H1 (cell line): ENCODE measurements at regions not wholly inside any gene's neighbourhood (a gene's known extent, or its start where the extent isn't known, plus 50 kb on each side); places are given as distances from the start of the nearest gene placed in this dataset.

Experiments
- CTCF ChIA-PET: fragments of 300-600 bp; sonication (Branson Sonifier 250); formaldehyde crosslinking; loops from one replicate; lab custom pipeline; 2021; ENCODE audit not compliant: partially characterized antibody; lab: Charles Lee
- POLR2A ChIA-PET: fragments of 300-600 bp; sonication (Branson Sonifier 250); formaldehyde crosslinking; loops from one replicate; lab custom pipeline; 2021; ENCODE audit warnings: inconsistent platforms; ENCODE audit not compliant: partially characterized antibody; lab: Charles Lee
- DNase-seq, 2 experiments: peaks; one replicate each; pipeline versions ENCODE4 v3.0.0 to v3.0.0-alpha.2; 2010 to 2022; ENCODE audit warnings: low spot score in 2 of 2, low read depth in 1 of 2, mixed read lengths in 1 of 2
- FAIRE-seq: peaks from 2 replicates; lab custom pipeline; 2011; peaks lifted over from hg19 to GRCh38; lab: Jason Lieb, UNC
- H2AFZ ChIP-seq: 2 replicates; pipeline ENCODE4 v1.8.1; 2012; ENCODE audit warnings: low read length, inconsistent platforms
- H2AK5ac ChIP-seq: 2 replicates; pipeline ENCODE4 v1.6.1; 2013; ENCODE audit warnings: low read depth, low read length
- H2BK120ac ChIP-seq: replicated peaks from 2 replicates; pipeline ENCODE3; 2013; ENCODE audit warnings: low read depth, low read length, inconsistent platforms
- H2BK12ac ChIP-seq: 2 replicates; pipeline ENCODE4 v1.6.1; 2013; ENCODE audit warnings: low read depth, low read length
- H2BK15ac ChIP-seq: 2 replicates; pipeline ENCODE4 v1.6.1; 2013; ENCODE audit warnings: low read length
- H2BK20ac ChIP-seq: 2 replicates; pipeline ENCODE4 v1.6.1; 2013; ENCODE audit warnings: low read length
- H2BK5ac ChIP-seq: 2 replicates; pipeline ENCODE4 v1.6.1; 2013; ENCODE audit warnings: low read depth, low read length
- H3K14ac ChIP-seq: 2 replicates; pipeline ENCODE4 v1.6.1; 2013; ENCODE audit warnings: inconsistent platforms; ENCODE audit not compliant: insufficient read length
- H3K18ac ChIP-seq: 2 replicates; pipeline ENCODE4 v1.6.1; 2013; ENCODE audit warnings: low read length; ENCODE audit errors: extremely low read depth
- H3K23ac ChIP-seq: 2 replicates; pipeline ENCODE4 v1.6.1; 2013; ENCODE audit warnings: inconsistent platforms; ENCODE audit not compliant: insufficient read length
- H3K23me2 ChIP-seq: 2 replicates; pipeline ENCODE4 v1.6.1; 2013; ENCODE audit warnings: low read depth, low read length
- H3K27ac ChIP-seq: 2 replicates; pipeline ENCODE4 v1.6.1; 2011; ENCODE audit warnings: low read depth, low read length, inconsistent platforms
- H3K27me3 ChIP-seq, 4 experiments: replicated peaks in 1 of 4; 1 replicate in 1 of 4; 2 replicates in 3 of 4; pipeline versions ENCODE4 v1.6.1 to v1.8.1; 2011 to 2013; ENCODE audit warnings: low read length in 3 of 4, mild to moderate bottlenecking in 3 of 4, inconsistent platforms in 2 of 4, mixed read lengths in 2 of 4, moderate library complexity in 1 of 4; ENCODE audit not compliant: control insufficient read depth in 3 of 4, insufficient read depth in 3 of 4; ENCODE audit errors: extremely low read depth in 1 of 4
- H3K36me3 ChIP-seq, 4 experiments: 2 replicates each; pipeline versions ENCODE4 v1.6.1 to v1.8.1; 2011 to 2013; ENCODE audit warnings: mild to moderate bottlenecking in 4 of 4, low read length in 3 of 4, moderate library complexity in 2 of 4, control low read depth in 1 of 4, inconsistent platforms in 1 of 4; ENCODE audit not compliant: insufficient read depth in 4 of 4, control insufficient read depth in 2 of 4
- H3K4ac ChIP-seq: replicated peaks from 2 replicates; pipeline ENCODE3; 2013; ENCODE audit warnings: low read length, low read depth, mixed read lengths, inconsistent platforms; ENCODE audit not compliant: insufficient read length
- H3K4me1 ChIP-seq, 4 experiments: replicated peaks in 1 of 4; 1 replicate in 1 of 4; 2 replicates in 3 of 4; pipeline versions ENCODE4 v1.6.1 to v1.8.1; 2011 to 2013; ENCODE audit warnings: low read length in 3 of 4, inconsistent platforms in 2 of 4, mixed read lengths in 1 of 4; ENCODE audit not compliant: insufficient read depth in 4 of 4, control insufficient read depth in 3 of 4
- H3K4me2 ChIP-seq, 2 experiments: 2 replicates each; pipeline versions ENCODE4 v1.6.1 to v1.8.1; 2011 to 2013; ENCODE audit warnings: low read depth in 2 of 2, low read length in 2 of 2, control low read depth in 1 of 2, inconsistent platforms in 1 of 2, mild to moderate bottlenecking in 1 of 2; ENCODE audit not compliant: insufficient read depth in 1 of 2
- H3K4me3 ChIP-seq, 4 experiments: fragments of 200-600, 300-600 bp in 1 of 4; sonication (generic), shearing (Covaris generic), sonication (Bioruptor Twin) in 1 of 4; 2 replicates each; pipeline versions ENCODE4 v1.5.1 to v1.8.1; 2011 to 2016; ENCODE audit warnings: low read length in 4 of 4, low read depth in 3 of 4, control low read depth in 2 of 4, inconsistent platforms in 2 of 4, mild to moderate bottlenecking in 2 of 4, mixed read lengths in 1 of 4, moderate library complexity in 1 of 4; ENCODE audit not compliant: insufficient read depth in 2 of 4; ENCODE audit errors: extremely low read depth in 1 of 4
- H3K56ac ChIP-seq: replicated peaks from 2 replicates; pipeline ENCODE3; 2013; ENCODE audit warnings: low read depth, mild to moderate bottlenecking, mixed read lengths, low read length, inconsistent platforms; ENCODE audit not compliant: insufficient read length
- H3K79me1 ChIP-seq: 2 replicates; pipeline ENCODE4 v1.6.1; 2013; ENCODE audit warnings: low read depth, low read length, control low read depth
- H3K79me2 ChIP-seq, 2 experiments: 2 replicates each; pipeline versions ENCODE4 v1.6.1 to v1.8.1; 2012 to 2013; ENCODE audit warnings: low read length in 2 of 2, mild to moderate bottlenecking in 2 of 2, inconsistent platforms in 1 of 2; ENCODE audit not compliant: insufficient read depth in 2 of 2, control insufficient read depth in 1 of 2
- H3K9ac ChIP-seq, 4 experiments: replicated peaks in 1 of 4; 1 replicate in 1 of 4; 2 replicates in 3 of 4; pipeline versions ENCODE4 v1.6.1 to v1.8.1; 2011 to 2013; ENCODE audit warnings: low read depth in 3 of 4, low read length in 3 of 4, control low read depth in 2 of 4, mild to moderate bottlenecking in 2 of 4, moderate library complexity in 2 of 4, inconsistent platforms in 1 of 4; ENCODE audit errors: extremely low read depth in 1 of 4
- H3K9me3 ChIP-seq, 2 experiments: 2 replicates each; pipeline versions ENCODE4 v1.6.1 to v1.8.1; 2012 to 2013; ENCODE audit warnings: mild to moderate bottlenecking in 2 of 2, moderate library complexity in 2 of 2, control low read depth in 1 of 2, inconsistent platforms in 1 of 2, low read depth in 1 of 2, low read length in 1 of 2, mixed read lengths in 1 of 2; ENCODE audit not compliant: insufficient read depth in 2 of 2
- H4K20me1 ChIP-seq, 2 experiments: replicated peaks in 1 of 2; 2 replicates each; pipeline versions ENCODE3 to v1.8.1; 2011 to 2013; ENCODE audit warnings: inconsistent platforms in 2 of 2, low read length in 2 of 2, mild to moderate bottlenecking in 1 of 2; ENCODE audit not compliant: insufficient read depth in 2 of 2, control insufficient read depth in 1 of 2
- H4K5ac ChIP-seq: 2 replicates; pipeline ENCODE4 v1.6.1; 2013; ENCODE audit warnings: low read length, low read depth, mixed read lengths, inconsistent platforms; ENCODE audit not compliant: insufficient read length
- H4K8ac ChIP-seq: 2 replicates; pipeline ENCODE4 v1.8.0; 2013; ENCODE audit warnings: mild to moderate bottlenecking, moderate library complexity, low read length, inconsistent platforms; ENCODE audit not compliant: insufficient read depth; ENCODE audit errors: extremely low read depth
- H4K91ac ChIP-seq: replicated peaks from 2 replicates; pipeline ENCODE3; 2013; ENCODE audit warnings: low read length, mixed read lengths, inconsistent platforms; ENCODE audit not compliant: insufficient read length
- ASH2L ChIP-seq: fragments of 200-600, 300-600 bp; sonication (generic); IDR thresholded peaks from one replicate; pipeline ENCODE4 v1.7.1; 2017; ENCODE audit warnings: low read length
- CBX8 ChIP-seq: fragments of 300-800, 300-1000 bp; sonication (generic); IDR thresholded peaks from 2 replicates; pipeline ENCODE4 v1.7.1; 2016; ENCODE audit warnings: low read depth, low read length, borderline replicate concordance
- CHD2 ChIP-seq: IDR thresholded peaks from 2 replicates; pipeline ENCODE4 v1.6.1; 2012; ENCODE audit warnings: low read length, improper control_type of control experiment
- CREB1 ChIP-seq: IDR thresholded peaks from 2 replicates; pipeline ENCODE4 v1.6.1; 2012; ENCODE audit warnings: inconsistent platforms
- EZH2 ChIP-seq: fragments of 200-600 bp; sonication (generic); IDR thresholded peaks from 2 replicates; pipeline ENCODE4 v1.7.1; 2012; ENCODE audit warnings: low read depth, mild to moderate bottlenecking, moderate library complexity, low read length, inconsistent platforms; ENCODE audit not compliant: severe bottlenecking
- HDAC2 ChIP-seq, 2 experiments: fragments of 300-600 bp in 1 of 2; sonication (generic) in 1 of 2; IDR thresholded peaks; 2 replicates each; pipeline ENCODE4 v1.6.1; 2011 to 2012; ENCODE audit warnings: low read depth in 2 of 2, low read length in 2 of 2, mild to moderate bottlenecking in 2 of 2, moderate library complexity in 2 of 2, borderline replicate concordance in 1 of 2, inconsistent platforms in 1 of 2
- JUND ChIP-seq: IDR thresholded peaks from 2 replicates; pipeline ENCODE4 v1.6.1; 2011; ENCODE audit warnings: mild to moderate bottlenecking, improper control_type of control experiment, low read length
- NRF1 ChIP-seq: IDR thresholded peaks from 2 replicates; pipeline ENCODE4 v1.6.1; 2011; ENCODE audit warnings: mild to moderate bottlenecking, low read depth, low read length, improper control_type of control experiment
- POLR2AphosphoS5 ChIP-seq: IDR thresholded peaks from 2 replicates; pipeline ENCODE4 v1.6.1; 2011; ENCODE audit warnings: low read depth, low read length
- POU5F1 ChIP-seq: IDR thresholded peaks from 2 replicates; pipeline ENCODE4 v1.6.1; 2011; ENCODE audit warnings: low read depth, mild to moderate bottlenecking, low read length, moderate library complexity
- RNF2 ChIP-seq: fragments of 200-900, 300-1000 bp; sonication (generic); IDR thresholded peaks from 2 replicates; pipeline ENCODE4 v1.7.1; 2016; ENCODE audit warnings: borderline replicate concordance, low read depth, mild to moderate bottlenecking, antibody characterized with exemption, low read length; ENCODE audit not compliant: poor library complexity, severe bottlenecking; ENCODE audit errors: missing control alignments
- TEAD4 ChIP-seq: IDR thresholded peaks from 2 replicates; pipeline ENCODE4 v1.6.1; 2012; ENCODE audit warnings: low read depth, low read length, inconsistent platforms, mixed read lengths
- YY1 ChIP-seq: IDR thresholded peaks from 2 replicates; pipeline ENCODE4 v1.6.1; 2011; ENCODE audit warnings: low read depth, mild to moderate bottlenecking, low read length
- WGBS, 2 experiments: shearing (Covaris generic) in 1 of 2; methylation state at CpG; one replicate each; pipeline versions ENCODE4 v1.1.6 to v1.1.7; 2013 to 2015; ENCODE audit warnings: low lambda C conversion rate in 2 of 2, mixed read lengths in 2 of 2, inconsistent platforms in 1 of 2, low coverage in 1 of 2, missing lambda C conversion rate in 1 of 2; ENCODE audit not compliant: insufficient replicate concordance in 2 of 2, insufficient coverage in 1 of 2, insufficient read length in 1 of 2; ENCODE audit errors: extremely low coverage in 1 of 2, missing lambda C conversion rate in 1 of 2; 5-methylcytosine and 5-hydroxymethylcytosine counted together

- Histone ChIP-seq H3K18ac (no peak overlapping the region), H2BK20ac (no peak overlapping the region), H4K20me1 (no peaks in the 10 kb centered on the region), H3K56ac (no peak overlapping the region), H2AFZ (no peak overlapping the region), H3K27me3 (no peaks in the 10 kb centered on the region), H3K14ac (no peak overlapping the region), H3K4ac (no peak overlapping the region), H3K79me1 (no peaks in the 10 kb centered on the region), H3K4me3 (no peak overlapping the region), H3K4me1 (peaks cover 0 to 3% (median 0%) of the 10 kb centered on the region in 4 experiments; a peak in 2 of 7 replicates), H3K9me3 (no peaks in the 10 kb centered on the region), H4K5ac (no peak overlapping the region), H2BK5ac (no peak overlapping the region), H4K91ac (no peak overlapping the region), H3K23ac (no peak overlapping the region), H4K8ac (no peak overlapping the region), H2AK5ac (no peak overlapping the region), H2BK12ac (no peak overlapping the region), H2BK120ac (no peak overlapping the region), H3K9ac (no peak overlapping the region), H3K27ac (no peak overlapping the region), H2BK15ac (no peak overlapping the region), H3K79me2 (no peaks in the 10 kb centered on the region), H3K36me3 (no peaks in the 10 kb centered on the region), H3K4me2 (no peak overlapping the region), H3K23me2 (no peaks in the 10 kb centered on the region; the same call in 1 of the 2 replicates)
- ChIA-PET CTCF (interaction anchor here (1.0 to 2.6 kb wide), 2 partner anchors 18 to 126 kb away, joined by 5 to 9 read pairs; no protein-coding TSS in a partner anchor), POLR2A (interaction anchor here (0.7 kb wide), 1 partner anchor 668 kb away, joined by 3 read pairs; no protein-coding TSS in a partner anchor)
- DNase-seq = no peak
- TF ChIP-seq CBX8 (no peak), EZH2 (no peak), HDAC2 (IDR thresholded peaks at IDR 0.05; ENCODE audit: borderline replicate concordance in 1 of 2, low read depth in 2 of 2, low read length in 2 of 2) (no peak), JUND (no peak), POLR2AphosphoS5 (no peak), NRF1 (no peak), ASH2L (no peak), CHD2 (no peak), CREB1 (no peak), TEAD4 (no peak), POU5F1 (no peak), YY1 (no peak), RNF2 (no peak)
- no peak for FAIRE-seq
- 91% methylated on average over 9 of the region's 9 CpGs; no CpG with 5 or more reads in 1 of the 2 experiments for WGBS, 2 experiments
Observed at GRCh38 chr1:14238472-14239307, 359.8 kb upstream of the KAZN start.
